ENCODE measurements at regions not wholly inside any gene's neighbourhood (a gene's known extent, or its start where the extent isn't known, plus 50 kb on each side); places are given as distances from the start of the nearest gene placed in this dataset.

GRCh38 chr4:148692242-148692641, 250.0 kb upstream of the NR3C2 start:
- no TSS peak for BruUV-seq (replicated peaks)
- H3K79me2 ChIP-seq (ENCODE audit: insufficient read depth, low read length), result no peaks in the 10 kb centered on the region
- no peaks in the 10 kb centered on the region for H3K27me3 ChIP-seq (ENCODE audit: control insufficient read depth in 1 of 2, insufficient read depth in 2 of 2, low read length in 2 of 2)
- H3K36me3 ChIP-seq (replicated peaks in 1 of 2; ENCODE audit: control insufficient read depth in 1 of 2, insufficient read depth in 2 of 2, low read length in 2 of 2), result no peaks in the 10 kb centered on the region
- H4K20me1 ChIP-seq (ENCODE audit: insufficient read depth, low read length), result no peaks in the 10 kb centered on the region
- CTCF ChIA-PET (ENCODE audit: low intra/inter-chr PET ratio, low total read pairs), result no interaction called here
- no peak overlapping the region for H2AFZ ChIP-seq (ENCODE audit: low read length)
- WGBS (ENCODE audit: low lambda C conversion rate), result 17% methylated on average over 7 of the region's 7 CpGs
- TF ChIP-seq BCLAF1 (IDR thresholded peaks at IDR 0.05), result no peak
- TF ChIP-seq ZKSCAN1 (IDR thresholded peaks at IDR 0.05; ENCODE audit: low read length), result no peak
- TF ChIP-seq ZNF446 (CRISPR knock-in tag; IDR thresholded peaks at IDR 0.05), result no peak
- TF ChIP-seq TAF1 (CRISPR knock-in tag; IDR thresholded peaks at IDR 0.05), result no peak
- TF ChIP-seq STAT6 (CRISPR knock-in tag; IDR thresholded peaks at IDR 0.05; ENCODE audit: borderline replicate concordance), result no peak
- no peak for TF ChIP-seq ZNF3 (CRISPR knock-in tag; IDR thresholded peaks at IDR 0.05)
- TF ChIP-seq ZSCAN21 (CRISPR knock-in tag; IDR thresholded peaks at IDR 0.05; ENCODE audit: borderline replicate concordance), result no peak
- no peak for TF ChIP-seq SNAPC4 (CRISPR knock-in tag; IDR thresholded peaks at IDR 0.05)
- ATAC-seq (no peak), FAIRE-seq (no peak), DNase-seq (ENCODE audit: low spot score) (no peak)
- H3K9ac ChIP-seq (ENCODE audit: insufficient read depth, low read depth, low read length), result no peak overlapping the region
- no peak overlapping the region for H3K4me3 ChIP-seq (replicated peaks in 1 of 3; ENCODE audit: insufficient read depth in 1 of 3, low read depth in 2 of 3, low read length in 3 of 3)
- no peak overlapping the region for H3K4me2 ChIP-seq (ENCODE audit: low read depth, low read length)
- H3K27ac ChIP-seq (ENCODE audit: extremely low read length, insufficient read depth, low read length), result no peak overlapping the region
- POLR2A ChIA-PET, result no interaction called here
- in situ Hi-C loops (cut with HindIII; ENCODE audit: extremely low pct_ligation_motif_present, low pct_unique_long_range_greater_than_20kb) (no loop called here), intact Hi-C loops (cut with micrococcal nuclease; ENCODE audit: unreplicated experiment) (no loop called here)
- H3K9me3 ChIP-seq (ENCODE audit: low read length), result no peaks in the 10 kb centered on the region
- H3K4me1 ChIP-seq (ENCODE audit: insufficient read depth, low read length), result no peaks in the 10 kb centered on the region

Measured in HepG2 (cell line).